ENCODE measurements at regions not wholly inside any gene's neighbourhood (a gene's known extent, or its start where the extent isn't known, plus 50 kb on each side); places are given as distances from the start of the nearest gene placed in this dataset.
"Not testable (repeated sequence)": the region's sequence is repeated elsewhere in the genome, so short reads cannot be mapped to it uniquely, and the experiment has no call there.

DNA sequence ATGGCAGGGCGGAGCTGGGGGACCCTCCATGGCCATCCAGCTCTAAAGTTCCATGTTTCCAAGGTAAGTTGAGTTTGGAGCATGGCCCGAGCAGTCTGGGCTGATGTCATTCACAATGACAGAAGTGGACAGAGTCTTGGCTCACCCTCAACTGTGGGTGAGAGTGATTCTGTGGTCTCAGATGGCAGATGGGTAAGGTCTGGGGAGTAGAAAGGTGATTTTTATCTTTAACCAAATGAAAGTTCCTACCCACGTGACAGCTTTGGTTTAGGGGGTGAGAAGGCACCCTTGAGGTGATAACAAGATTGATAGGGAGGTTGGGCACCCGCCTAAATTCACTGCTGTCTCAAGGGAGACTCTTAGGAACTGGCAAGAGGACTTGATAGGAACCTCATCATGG, 57.6 kb upstream of the PDZD8 start:
- Mint-ChIP-seq H3K36me3 (ENCODE audit: low read depth) (no peaks in the 10 kb centered on the region), H3K27me3 (ENCODE audit: low read depth) (peaks cover 9% of the 10 kb centered on the region), H3K4me1 (no peaks in the 10 kb centered on the region), H3K9me3 (peaks cover 2% of the 10 kb centered on the region), H3K27ac (ENCODE audit: unreplicated experiment) (no peak overlapping the region), H3K4me3 (no peak overlapping the region)
- TF ChIP-seq, protein P1, sequence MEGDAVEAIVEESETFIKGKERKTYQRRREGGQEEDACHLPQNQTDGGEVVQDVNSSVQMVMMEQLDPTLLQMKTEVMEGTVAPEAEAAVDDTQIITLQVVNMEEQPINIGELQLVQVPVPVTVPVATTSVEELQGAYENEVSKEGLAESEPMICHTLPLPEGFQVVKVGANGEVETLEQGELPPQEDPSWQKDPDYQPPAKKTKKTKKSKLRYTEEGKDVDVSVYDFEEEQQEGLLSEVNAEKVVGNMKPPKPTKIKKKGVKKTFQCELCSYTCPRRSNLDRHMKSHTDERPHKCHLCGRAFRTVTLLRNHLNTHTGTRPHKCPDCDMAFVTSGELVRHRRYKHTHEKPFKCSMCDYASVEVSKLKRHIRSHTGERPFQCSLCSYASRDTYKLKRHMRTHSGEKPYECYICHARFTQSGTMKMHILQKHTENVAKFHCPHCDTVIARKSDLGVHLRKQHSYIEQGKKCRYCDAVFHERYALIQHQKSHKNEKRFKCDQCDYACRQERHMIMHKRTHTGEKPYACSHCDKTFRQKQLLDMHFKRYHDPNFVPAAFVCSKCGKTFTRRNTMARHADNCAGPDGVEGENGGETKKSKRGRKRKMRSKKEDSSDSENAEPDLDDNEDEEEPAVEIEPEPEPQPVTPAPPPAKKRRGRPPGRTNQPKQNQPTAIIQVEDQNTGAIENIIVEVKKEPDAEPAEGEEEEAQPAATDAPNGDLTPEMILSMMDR (conservative IDR thresholded peaks at IDR 0.05), result no peak
- no peak for DNase-seq (ENCODE audit: low read depth, low spot score)

DNA sequence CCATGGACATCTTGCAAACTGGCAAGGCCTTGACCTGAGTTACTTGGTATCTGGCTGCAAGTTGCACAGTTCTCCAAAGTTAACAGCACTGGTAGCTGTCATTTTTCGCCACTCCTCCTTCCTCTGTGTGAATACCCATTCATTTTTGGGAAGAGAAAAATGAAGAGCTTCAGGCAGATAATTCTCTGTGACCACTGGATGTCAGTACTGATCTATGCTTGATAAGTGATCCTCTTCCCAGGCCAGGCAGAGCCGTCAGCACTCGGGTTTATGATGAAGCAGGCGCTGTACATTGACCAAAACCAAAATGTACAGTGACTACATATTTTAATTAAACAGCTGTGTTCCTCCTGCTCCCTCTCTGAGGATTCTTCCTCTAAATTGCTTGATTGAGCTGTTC, 55.9 kb upstream of the PDZD8 start:
- no peaks in the 10 kb centered on the region for H3K36me3 Mint-ChIP-seq (ENCODE audit: low read depth)
- no peak for DNase-seq (ENCODE audit: low read depth, low spot score)
- H3K27me3 Mint-ChIP-seq (ENCODE audit: low read depth), result peaks cover 9% of the 10 kb centered on the region
- H3K4me1 Mint-ChIP-seq, result no peaks in the 10 kb centered on the region
- H3K27ac Mint-ChIP-seq (ENCODE audit: unreplicated experiment), result no peak overlapping the region
- TF ChIP-seq, protein P1 (conservative IDR thresholded peaks at IDR 0.05), result peak; percentile 40
- H3K4me3 Mint-ChIP-seq, result no peak overlapping the region
- peaks cover 2% of the 10 kb centered on the region for H3K9me3 Mint-ChIP-seq

DNA sequence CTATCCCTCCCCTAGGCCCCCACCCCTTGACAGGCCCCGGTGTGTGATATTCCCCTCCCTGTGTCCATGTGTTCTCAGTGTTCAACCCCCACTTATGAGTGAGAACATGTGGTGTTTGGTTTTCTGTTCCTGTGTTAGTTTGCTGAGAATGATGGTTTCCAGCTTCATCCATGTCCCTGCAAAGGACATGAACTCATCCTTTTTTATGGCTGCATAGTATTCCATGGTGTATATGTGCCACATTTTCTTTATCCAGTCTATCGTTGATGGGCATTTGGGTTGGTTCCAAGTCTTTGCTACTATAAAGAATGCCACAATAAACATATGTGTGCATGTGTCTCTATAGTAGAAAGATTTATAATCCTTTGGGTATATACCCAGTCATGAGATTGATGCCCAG, 55.3 kb upstream of the PDZD8 start:
- not testable (repeated sequence) for H3K27me3 Mint-ChIP-seq (ENCODE audit: low read depth); H3K27ac Mint-ChIP-seq (ENCODE audit: unreplicated experiment); H3K9me3 Mint-ChIP-seq; DNase-seq (ENCODE audit: low read depth, low spot score); H3K4me1 Mint-ChIP-seq; H3K36me3 Mint-ChIP-seq (ENCODE audit: low read depth); H3K4me3 Mint-ChIP-seq

DNA sequence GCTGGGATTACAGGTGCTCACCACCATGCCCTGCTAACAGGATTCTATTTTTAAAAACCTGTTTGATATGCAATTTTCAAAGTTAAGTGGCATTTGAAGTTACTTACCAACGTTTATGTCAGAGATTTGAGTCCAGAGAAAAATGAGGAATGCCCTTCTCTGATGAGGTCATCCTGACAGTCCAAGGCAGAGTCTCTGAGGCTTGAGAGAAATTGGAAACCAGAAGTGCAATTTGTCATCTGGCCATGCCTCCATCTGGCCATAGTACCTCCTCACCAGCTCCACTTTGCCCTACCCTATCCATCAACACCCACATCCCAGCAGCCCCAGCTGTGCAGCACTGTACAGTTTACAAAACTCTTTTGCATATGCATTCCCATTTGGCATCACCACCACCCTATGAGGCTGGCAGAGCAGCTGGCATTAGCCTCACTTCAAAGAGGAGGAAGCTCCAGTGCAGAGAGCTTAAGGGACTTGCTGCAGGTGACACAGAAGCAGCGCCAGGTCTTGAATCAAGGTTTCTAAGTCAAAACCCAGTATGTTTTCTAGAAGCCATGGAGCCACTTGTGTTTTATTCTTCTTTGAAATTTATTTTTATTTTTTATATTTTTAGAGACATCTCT, 54.5 kb upstream of the PDZD8 start:
- Mint-ChIP-seq H3K27me3 (ENCODE audit: low read depth) (peaks cover 6% of the 10 kb centered on the region), H3K27ac (ENCODE audit: unreplicated experiment) (no peak overlapping the region), H3K36me3 (ENCODE audit: low read depth) (no peaks in the 10 kb centered on the region), H3K4me1 (peaks cover 7% of the 10 kb centered on the region), H3K4me3 (no peak overlapping the region), H3K9me3 (peaks cover 4% of the 10 kb centered on the region)
- DNase-seq (ENCODE audit: low read depth, low spot score), result no peak
- TF ChIP-seq, protein P1 (conservative IDR thresholded peaks at IDR 0.05), result no peak

DNA sequence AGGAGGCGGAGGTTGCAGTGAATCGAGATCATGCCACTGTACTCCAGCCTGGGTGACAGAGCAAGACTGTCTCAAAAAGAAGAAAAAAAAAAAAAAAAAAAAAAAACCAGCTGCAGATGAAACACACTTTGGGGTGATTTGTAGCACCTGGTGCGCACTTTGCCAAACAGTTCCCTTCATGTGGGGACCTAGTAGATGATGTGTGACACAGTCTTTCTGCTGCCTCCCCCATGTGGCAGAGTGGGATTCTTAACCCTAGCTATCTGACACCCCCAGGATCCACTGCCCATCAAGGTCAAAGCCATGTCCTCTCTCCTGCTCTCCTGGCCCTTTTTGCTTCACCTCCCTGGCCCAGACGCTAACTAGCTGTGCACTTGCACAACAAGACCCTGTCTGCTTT, 52.1 kb upstream of the PDZD8 start:
- DNase-seq (ENCODE audit: low read depth, low spot score), result no peak
- Mint-ChIP-seq H3K27ac (ENCODE audit: unreplicated experiment) (no peak overlapping the region), H3K4me1 (peaks cover 8% of the 10 kb centered on the region), H3K27me3 (ENCODE audit: low read depth) (no peaks in the 10 kb centered on the region), H3K36me3 (ENCODE audit: low read depth) (no peaks in the 10 kb centered on the region), H3K4me3 (no peak overlapping the region), H3K9me3 (peaks cover 4% of the 10 kb centered on the region)
- TF ChIP-seq, protein P1 (conservative IDR thresholded peaks at IDR 0.05), result no peak

DNA sequence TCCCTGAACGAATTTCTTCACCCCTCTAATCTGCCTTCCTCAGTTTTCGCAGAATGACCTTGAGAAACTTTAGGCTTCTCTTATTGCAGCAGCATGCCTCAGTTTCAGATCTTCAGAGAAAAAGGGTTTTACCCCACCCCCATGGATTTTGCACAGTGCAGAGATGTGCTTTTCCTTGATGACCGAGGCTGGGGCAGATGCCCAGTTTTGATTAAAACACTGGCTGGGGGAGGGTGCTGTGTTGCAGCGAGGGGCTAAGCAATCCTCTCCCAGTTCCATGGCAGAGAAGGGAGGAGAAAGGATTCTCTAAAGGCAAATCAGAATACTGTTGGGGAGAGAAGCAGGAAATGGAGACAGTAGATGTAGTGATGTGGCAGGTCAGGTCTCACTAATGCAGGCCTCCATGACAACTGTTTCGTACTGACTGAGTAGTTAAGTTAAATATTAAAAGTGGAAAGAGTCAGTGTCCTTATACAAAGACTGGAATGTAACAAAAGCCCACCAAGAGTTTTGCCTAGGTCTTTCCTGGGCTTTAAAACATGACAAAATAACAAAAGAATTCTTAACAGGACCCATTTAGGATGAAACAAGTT, 50.8 kb upstream of the PDZD8 start:
- Mint-ChIP-seq H3K36me3 (ENCODE audit: low read depth) (no peaks in the 10 kb centered on the region), H3K27ac (ENCODE audit: unreplicated experiment) (no peak overlapping the region), H3K4me1 (peaks cover 8% of the 10 kb centered on the region), H3K4me3 (no peak overlapping the region), H3K9me3 (peaks cover 4% of the 10 kb centered on the region), H3K27me3 (ENCODE audit: low read depth) (no peaks in the 10 kb centered on the region)
- DNase-seq (ENCODE audit: low read depth, low spot score), result no peak
- TF ChIP-seq, protein P1 (conservative IDR thresholded peaks at IDR 0.05), result no peak
